Choroid plexus epithelial cell (primary cell): ENCODE measurements at regions not wholly inside any gene's neighbourhood (a gene's known extent, or its start where the extent isn't known, plus 50 kb on each side); places are given as distances from the start of the nearest gene placed in this dataset.

Source experiments
- DNase-seq: peaks from one replicate; pipeline ENCODE4 v3.0.0-alpha.2; 2010; ENCODE audit warnings: low read depth
- H3K4me3 ChIP-seq: 2 replicates; pipeline ENCODE4 v1.5.1; 2011; ENCODE audit warnings: low read depth, mild to moderate bottlenecking, control low read depth, low read length, moderate library complexity
- CTCF ChIP-seq: conservative IDR thresholded peaks from 2 replicates; pipeline ENCODE4 v1.5.1; 2011; ENCODE audit warnings: low read depth, mild to moderate bottlenecking, control low read depth, inconsistent platforms, low read length, moderate library complexity

GRCh38 chr11:39247570-39248137 lies 2211.8 kb downstream of the LRRC4C start:
- TF ChIP-seq CTCF = no peak
- DNase-seq = no peak

GRCh38 chr11:39239553-39239952 lies 2219.9 kb downstream of the LRRC4C start:
- TF ChIP-seq CTCF = no peak
- DNase-seq = no peak
- no peak overlapping the region for H3K4me3 ChIP-seq

More at GRCh38 chr11:39247570-39248137, 2211.8 kb downstream of the LRRC4C start:
- H3K4me3 ChIP-seq = no peak overlapping the region

GRCh38 chr11:39236916-39237315 lies 2222.5 kb downstream of the LRRC4C start:
- DNase-seq = no peak
- TF ChIP-seq CTCF = no peak
- H3K4me3 ChIP-seq = no peak overlapping the region

GRCh38 chr11:39221550-39222138 lies 2237.8 kb downstream of the LRRC4C start:
- no peak overlapping the region for H3K4me3 ChIP-seq
- TF ChIP-seq CTCF = no peak
- DNase-seq = no peak

- no peak overlapping the region for H3K4me3 ChIP-seq
- no peak for DNase-seq
- no peak for TF ChIP-seq CTCF
These were observed 2238.8 kb downstream of the LRRC4C start for GRCh38 chr11:39220501-39221230.

GRCh38 chr11:39220069-39220468 lies 2239.4 kb downstream of the LRRC4C start:
- H3K4me3 ChIP-seq = no peak overlapping the region
- no peak for DNase-seq
- TF ChIP-seq CTCF = no peak
